ENCODE measurements at regions not wholly inside any gene's neighbourhood (a gene's known extent, or its start where the extent isn't known, plus 50 kb on each side); places are given as distances from the start of the nearest gene placed in this dataset.
A peak's percentile ranks its signal among the peaks of the same experiment; 100 is the strongest.

DNA sequence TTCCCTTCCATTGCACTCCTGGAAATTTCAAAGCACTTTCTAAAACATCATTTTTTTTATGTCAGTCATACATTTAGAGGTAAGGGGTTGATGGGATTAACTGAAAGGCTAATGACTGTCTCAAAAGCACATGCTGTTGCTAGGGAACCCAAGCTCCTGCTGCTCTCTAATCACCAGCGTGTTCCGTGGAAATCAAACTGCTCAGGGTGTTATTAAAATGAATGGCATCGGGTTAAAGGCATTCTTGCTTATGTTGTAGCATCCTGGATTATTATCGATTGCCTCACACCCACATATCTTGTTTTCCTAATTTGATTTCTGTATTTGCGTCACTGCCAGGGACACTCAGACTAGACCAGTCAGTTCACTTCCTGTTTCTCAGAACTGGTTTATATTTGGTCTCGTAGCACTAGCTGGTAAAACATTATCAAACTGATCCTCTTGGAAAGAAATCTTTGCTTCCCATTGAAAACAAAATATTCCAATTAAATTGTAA, 216.5 kb upstream of the MKLN1 start:
- DNase-seq: peak; percentile 64

GRCh38 chr7:131111792-131112191, 215.9 kb upstream of the MKLN1 start:
- no peak for DNase-seq

DNA sequence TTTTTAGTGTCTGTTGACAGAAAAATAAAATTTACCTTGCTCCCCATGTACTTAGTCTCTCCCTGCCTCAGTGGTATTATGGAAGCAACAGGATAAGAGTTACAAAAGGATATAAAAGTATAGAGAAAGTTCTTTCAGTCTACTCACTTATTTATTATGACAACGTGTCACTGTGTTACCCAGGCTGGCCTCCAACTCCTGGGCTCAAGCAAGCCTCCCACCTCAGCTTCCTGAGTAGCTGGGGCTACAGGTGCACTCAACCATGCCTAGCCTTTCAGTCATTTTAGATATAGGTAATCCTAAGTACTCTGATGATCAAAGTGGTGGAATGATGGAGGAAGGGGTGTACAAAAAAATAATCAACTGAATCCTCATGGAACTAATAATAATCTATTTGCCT, 215.2 kb upstream of the MKLN1 start:
- no peak for DNase-seq

DNA sequence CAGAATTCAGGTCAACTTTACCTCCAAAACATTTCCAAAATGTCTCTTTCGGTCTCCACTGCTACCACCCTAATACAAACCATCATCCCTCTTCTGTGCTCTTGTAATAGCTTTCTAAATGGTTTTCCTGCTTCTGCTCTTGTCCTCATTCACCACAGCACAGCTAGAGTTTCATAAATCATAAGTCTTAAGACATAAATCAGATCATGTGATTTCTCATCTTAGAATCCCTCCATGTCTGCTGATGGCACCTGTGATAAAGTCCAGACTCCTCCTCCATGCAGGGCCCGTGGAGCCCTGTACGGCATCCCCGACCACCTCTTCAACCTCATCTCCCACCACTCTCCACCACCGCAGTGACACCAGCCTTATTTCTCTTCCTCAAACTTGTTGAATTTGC, 212.3 kb upstream of the MKLN1 start:
- no peak for DNase-seq

DNA sequence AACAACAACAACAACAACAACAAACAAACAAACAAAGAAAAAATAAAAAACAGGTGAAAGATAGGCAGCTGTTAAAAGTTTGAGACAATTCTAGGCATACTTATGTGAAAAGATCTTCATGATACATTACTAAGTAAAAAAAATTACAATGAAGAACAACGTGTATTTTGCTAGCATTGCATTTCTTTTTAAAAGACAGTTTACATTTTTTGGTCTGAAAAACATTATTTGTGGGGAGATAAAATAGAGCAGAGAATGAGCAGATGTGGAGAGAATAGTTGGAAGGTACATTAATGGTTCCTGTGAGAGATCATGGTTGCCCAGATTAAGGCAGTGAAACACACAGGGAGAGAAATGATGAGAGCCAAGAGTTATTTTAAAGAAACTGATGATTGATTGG, 210.2 kb upstream of the MKLN1 start:
- DNase-seq: no peak

DNA sequence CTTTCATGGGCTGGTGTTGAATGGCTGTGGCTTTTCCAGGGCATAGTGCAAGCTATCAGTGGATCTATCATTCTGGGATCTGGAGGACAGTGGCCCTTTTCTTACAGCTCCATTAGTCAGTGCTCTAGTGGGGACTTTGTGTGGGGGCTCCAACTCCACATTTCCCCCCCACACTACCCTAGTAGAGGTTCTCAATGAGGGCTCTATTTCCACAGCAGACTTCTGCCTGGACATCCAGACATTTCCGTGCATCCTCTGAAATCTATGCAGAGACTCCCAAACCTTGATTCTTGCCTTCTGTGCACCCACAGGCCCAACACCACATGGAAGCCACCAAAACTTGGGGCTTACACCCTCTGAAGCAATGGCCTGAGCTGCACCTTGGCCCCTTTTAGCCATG, 208.3 kb upstream of the MKLN1 start:
- DNase-seq: no peak

DNA sequence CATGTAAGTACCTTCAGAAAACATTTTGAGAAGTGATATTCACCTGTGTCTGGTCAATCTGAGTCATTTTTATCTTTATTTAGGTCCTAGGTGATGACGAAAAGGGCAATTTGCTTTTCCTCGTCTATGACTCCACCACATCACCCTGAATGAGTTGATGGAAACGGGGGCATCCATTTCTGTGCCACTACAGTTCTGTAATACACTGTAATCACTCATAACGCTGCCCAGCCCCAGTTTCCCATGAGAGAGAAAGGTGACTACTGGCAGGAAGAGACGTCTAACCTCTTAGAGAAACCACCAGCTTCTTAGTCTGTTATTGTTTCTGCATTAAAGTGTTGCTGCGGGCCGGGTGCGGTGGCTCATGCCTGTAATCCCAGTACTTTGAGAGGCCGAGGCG, 205.3 kb upstream of the MKLN1 start:
- no peak for DNase-seq

GRCh38 chr7:131124001-131124629, 203.6 kb upstream of the MKLN1 start:
- DNase-seq: no peak

GRCh38 chr7:131124867-131125266, 202.8 kb upstream of the MKLN1 start:
- no peak for DNase-seq

GRCh38 chr7:131130324-131130723, 197.4 kb upstream of the MKLN1 start:
- DNase-seq: no peak

GRCh38 chr7:131131012-131131745, 196.5 kb upstream of the MKLN1 start:
- no peak for DNase-seq

DNA sequence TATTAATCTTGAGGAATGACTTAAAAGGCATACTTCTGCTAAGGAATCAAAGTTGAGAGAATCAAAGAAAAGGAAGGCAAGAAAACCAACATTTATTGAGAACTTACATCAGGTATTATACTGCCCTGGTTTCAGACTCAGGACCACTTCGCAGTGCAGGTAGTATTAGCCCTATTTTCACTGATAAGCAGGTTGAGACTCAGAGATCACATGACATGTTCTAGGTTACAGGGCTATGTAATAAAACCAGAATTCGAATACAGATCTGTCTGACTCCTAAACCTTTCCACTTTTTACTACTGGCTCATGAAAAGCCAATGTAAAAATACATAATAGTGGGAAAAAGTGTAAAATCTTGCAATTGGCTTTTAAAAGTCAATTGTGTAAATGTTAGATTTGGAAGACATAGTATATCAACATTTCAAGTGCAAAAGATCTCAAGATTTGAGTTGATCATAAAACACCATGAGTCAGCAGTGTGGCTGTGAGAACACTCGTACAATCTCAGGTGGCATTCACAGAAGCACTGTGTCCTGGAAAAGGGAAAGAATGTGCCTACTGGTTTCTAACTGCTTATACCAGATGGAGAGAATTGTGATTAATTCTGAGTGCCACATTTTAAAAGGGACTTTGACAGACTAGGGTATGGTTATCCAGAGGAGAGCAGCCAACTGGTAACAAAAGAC, 195.8 kb upstream of the MKLN1 start:
- DNase-seq: no peak

GRCh38 chr7:131139462-131139861, 188.2 kb upstream of the MKLN1 start:
- DNase-seq: no peak

DNA sequence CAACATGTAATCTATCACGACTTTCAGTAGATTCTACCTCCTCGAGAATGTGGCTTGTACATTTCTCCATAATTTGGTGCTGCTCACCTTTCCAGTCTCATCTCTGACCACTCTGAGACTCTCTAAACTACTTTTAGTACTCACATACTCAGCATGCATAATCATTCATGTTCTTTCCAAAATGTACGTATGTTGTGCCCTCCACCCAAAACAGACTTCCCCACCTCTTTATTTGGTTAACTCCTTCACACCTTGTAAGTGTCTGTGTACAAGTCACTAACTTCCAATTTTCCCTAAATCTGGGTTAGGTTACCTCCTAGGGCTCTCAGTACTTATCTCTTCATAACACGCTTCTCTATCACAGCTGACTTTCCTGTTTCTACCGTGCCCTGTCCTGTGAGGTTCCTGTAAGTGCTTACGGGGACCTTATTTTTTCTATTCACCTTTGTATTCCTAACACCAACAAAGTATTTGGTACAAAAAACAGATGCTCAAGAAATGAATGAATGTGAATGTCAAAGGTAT, 186.2 kb upstream of the MKLN1 start:
- no peak for DNase-seq

DNA sequence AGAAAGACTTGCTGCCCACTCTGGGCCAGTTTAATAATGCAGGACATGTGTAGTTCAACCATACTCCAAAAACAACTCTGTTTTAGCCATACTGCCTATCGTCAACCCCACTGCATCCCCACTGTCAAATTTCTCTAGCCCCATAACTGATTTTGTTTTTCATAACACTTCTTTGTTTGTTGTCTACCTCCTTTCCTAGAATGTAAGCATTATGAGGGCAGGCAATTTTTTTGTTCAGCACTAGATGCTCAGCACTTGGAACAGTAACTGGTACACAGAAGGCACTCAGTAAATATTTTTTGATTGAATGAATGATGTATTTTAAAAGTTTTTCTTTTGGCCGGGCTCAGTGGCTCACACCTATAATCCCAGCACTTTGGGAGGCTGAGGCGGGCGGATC, 183.8 kb upstream of the MKLN1 start:
- DNase-seq: no peak

DNA sequence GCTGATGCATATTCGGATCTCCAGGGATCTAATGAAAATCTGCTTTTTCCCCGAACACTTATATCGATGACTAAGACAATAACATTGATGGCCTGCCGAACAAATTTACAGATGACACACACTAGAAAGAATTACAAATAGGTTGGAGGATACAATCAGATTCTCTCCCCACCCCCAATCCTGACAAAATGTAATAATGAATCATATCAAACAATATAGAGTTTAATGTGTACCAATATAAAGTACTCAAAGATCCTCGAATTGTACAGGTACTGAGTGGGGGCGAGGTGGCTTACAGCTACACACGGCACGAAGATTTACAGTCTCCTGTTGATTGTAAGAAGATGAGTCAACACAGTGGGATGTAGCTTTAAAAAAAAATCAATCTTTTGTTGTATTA, 182.7 kb upstream of the MKLN1 start:
- DNase-seq: no peak

GRCh38 chr7:131145770-131146169, 181.9 kb upstream of the MKLN1 start:
- DNase-seq: no peak

- no peak for DNase-seq
These were observed 180.1 kb upstream of the MKLN1 start for GRCh38 chr7:131147604-131148003.

GRCh38 chr7:131148258-131148657, 179.4 kb upstream of the MKLN1 start:
- DNase-seq: no peak

DNA sequence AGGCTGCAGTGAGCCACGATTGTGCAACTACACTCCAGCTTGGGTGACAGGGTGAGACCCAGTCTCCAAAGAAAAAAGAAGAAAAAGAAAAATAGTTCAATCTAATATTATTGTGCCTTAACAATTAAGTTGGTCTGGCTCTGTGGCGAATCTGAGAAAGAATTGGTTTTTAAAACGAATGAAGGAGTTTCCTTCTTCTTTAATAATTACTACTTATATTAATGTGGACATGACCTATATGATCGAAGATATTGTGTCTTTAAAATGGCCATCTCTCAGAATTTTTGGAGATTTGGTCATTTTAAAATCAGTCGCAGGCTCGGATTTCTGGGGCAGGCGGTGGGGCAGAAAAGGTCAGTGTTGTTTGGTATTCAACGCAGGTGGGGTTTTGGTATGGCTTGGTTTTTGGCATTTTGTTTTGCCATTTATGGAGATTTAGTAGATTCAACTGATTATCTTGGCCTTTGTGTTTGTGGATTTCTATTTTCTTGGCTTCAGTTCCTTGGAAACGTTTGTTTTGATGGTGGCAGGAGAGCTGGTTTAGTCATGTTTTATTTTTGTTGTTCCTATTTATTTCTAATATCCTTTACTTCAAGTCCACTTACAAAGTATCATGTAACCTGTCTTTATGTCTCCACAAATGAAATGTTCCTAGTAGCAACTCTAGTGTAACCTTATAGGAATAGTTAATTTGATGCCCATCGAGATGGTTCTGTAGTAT, 178.8 kb upstream of the MKLN1 start:
- DNase-seq: no peak

DNA sequence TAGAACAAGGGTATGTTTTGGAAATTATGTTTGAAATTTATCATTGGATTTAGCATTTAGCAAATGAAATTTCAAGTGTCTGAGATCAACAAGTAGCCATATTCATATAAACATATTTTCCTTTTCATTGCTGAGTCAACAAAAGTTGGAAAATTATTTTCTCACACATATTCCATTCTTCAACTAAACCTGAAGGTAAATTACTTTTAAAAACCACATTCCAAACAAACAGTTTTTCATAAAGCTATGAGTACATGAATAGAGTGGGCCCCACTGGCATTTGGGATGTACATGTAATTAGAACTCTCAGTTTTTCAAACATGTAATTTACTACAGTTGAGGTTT, 178.3 kb upstream of the MKLN1 start:
- no peak for DNase-seq

GRCh38 chr7:131149840-131150239, 177.8 kb upstream of the MKLN1 start:
- DNase-seq: no peak

GRCh38 chr7:131151034-131151433, 176.6 kb upstream of the MKLN1 start:
- DNase-seq: no peak

All from eye (tissue), 1 donor.